ENCODE measurements at regions not wholly inside any gene's neighbourhood (a gene's known extent, or its start where the extent isn't known, plus 50 kb on each side); places are given as distances from the start of the nearest gene placed in this dataset.

GRCh38 chrX:34493086-34493485, 164.0 kb downstream of the TMEM47 start:
- Histone ChIP-seq H2AK9ac (replicated peaks; ENCODE audit: low read depth, low read length, poor library complexity) (no peak overlapping the region), H3K4me1 (ENCODE audit: control insufficient read depth, insufficient read depth, low read length) (no peaks in the 10 kb centered on the region), H4K5ac (ENCODE audit: low read depth, low read length) (no peak overlapping the region), H2BK20ac (ENCODE audit: low read depth, low read length) (no peak overlapping the region), H3K56ac (ENCODE audit: extremely low read depth, insufficient read depth, low read length) (no peak overlapping the region), H3K4me3 (ENCODE audit: insufficient read depth, low read depth, low read length) (no peak overlapping the region), H3K27me3 (ENCODE audit: control insufficient read depth, insufficient read depth, low read length) (no peaks in the 10 kb centered on the region), H3K14ac (replicated peaks; ENCODE audit: low read depth, low read length) (no peak overlapping the region), H3K9me3 (ENCODE audit: control insufficient read depth, insufficient read depth, low read length) (no peaks in the 10 kb centered on the region), H3K18ac (ENCODE audit: low read depth, low read length) (no peak overlapping the region), H3K4me2 (ENCODE audit: low read depth, low read length) (no peak overlapping the region), H4K20me1 (ENCODE audit: insufficient read depth, low read length) (no peaks in the 10 kb centered on the region), H3K23ac (ENCODE audit: low read depth, low read length) (no peak overlapping the region), H2AK5ac (ENCODE audit: low read depth, low read length) (no peak overlapping the region), H3K9ac (ENCODE audit: low read depth, low read length) (no peak overlapping the region), H4K8ac (ENCODE audit: low read depth in 2 of 2, low read length in 2 of 2) (no peak overlapping the region), H2BK15ac (ENCODE audit: low read depth, low read length) (no peak overlapping the region), H3K79me1 (ENCODE audit: low read depth in 1 of 2, low read length in 2 of 2) (no peaks in the 10 kb centered on the region), H3K9me1 (ENCODE audit: insufficient read depth, low read length) (no peaks in the 10 kb centered on the region), H3K4ac (ENCODE audit: low read depth, low read length) (no peak overlapping the region), H2BK5ac (ENCODE audit: low read depth, low read length, poor library complexity, severe bottlenecking) (no peak overlapping the region), H3K36me3 (ENCODE audit: control insufficient read depth, insufficient read depth, low read length) (no peaks in the 10 kb centered on the region), H2BK120ac (ENCODE audit: low read depth, low read length) (no peak overlapping the region), H3K27ac (ENCODE audit: insufficient read depth, low read length) (no peak overlapping the region), H4K91ac (ENCODE audit: insufficient read depth, low read depth, low read length) (no peak overlapping the region), H2AFZ (replicated peaks; ENCODE audit: low read length, poor library complexity) (no peak overlapping the region)
- no peak for DNase-seq
- ATAC-seq (ENCODE audit: low read depth): no peak
- WGBS, 2 experiments (ENCODE audit: extremely low coverage in 2 of 2, insufficient read length in 1 of 2): no CpG with 5 or more reads among the region's 4 CpGs
- dilution Hi-C loops (cut with HindIII; ENCODE audit: low sequenced_read_pairs, unreplicated experiment): no loop called here
- intact Hi-C loops (cut with micrococcal nuclease): no loop called here
- BruUV-seq (replicated peaks): no TSS peak
- in situ Hi-C loops (cut with MboI; ENCODE audit: low sequenced_read_pairs): no loop called here
- ChIA-PET CTCF (no interaction called here), POLR2A (ENCODE audit: unreplicated experiment) (no interaction called here)
- TF ChIP-seq RFX5 (IDR thresholded peaks at IDR 0.05; ENCODE audit: low read depth, low read length): no peak
- TF ChIP-seq MAZ (IDR thresholded peaks at IDR 0.05; ENCODE audit: borderline replicate concordance, low read depth, low read length): no peak
- TF ChIP-seq USF2 (IDR thresholded peaks at IDR 0.05; ENCODE audit: low read depth, low read length): no peak
- TF ChIP-seq BHLHE40 (IDR thresholded peaks at IDR 0.05; ENCODE audit: low read depth, low read length): no peak
- no peak for TF ChIP-seq CEBPB (IDR thresholded peaks at IDR 0.05; ENCODE audit: low read depth, low read length)
- no peak for TF ChIP-seq CHD1 (IDR thresholded peaks at IDR 0.05; ENCODE audit: low read depth, low read length)
- TF ChIP-seq MXI1 (IDR thresholded peaks at IDR 0.05; ENCODE audit: borderline replicate concordance, low read depth, low read length): no peak
- TF ChIP-seq RCOR1 (IDR thresholded peaks at IDR 0.05; ENCODE audit: insufficient replicate concordance, low read length): no peak
- TF ChIP-seq MAFK (IDR thresholded peaks at IDR 0.05; ENCODE audit: low read depth, low read length): no peak
- no peak for TF ChIP-seq ELK1 (IDR thresholded peaks at IDR 0.05; ENCODE audit: borderline replicate concordance, low read depth, low read length)
- no peak for TF ChIP-seq SMC3 (IDR thresholded peaks at IDR 0.05; ENCODE audit: low read depth, low read length)
- no peak for TF ChIP-seq CTCF (conservative IDR thresholded peaks at IDR 0.05; ENCODE audit: low read depth, low read length)
- TF ChIP-seq POLR2A (IDR thresholded peaks at IDR 0.05; ENCODE audit: low read depth, low read length): no peak
- no peak for TF ChIP-seq FOS (IDR thresholded peaks at IDR 0.05; ENCODE audit: low read depth, low read length)
- no peak for TF ChIP-seq NFE2L2 (IDR thresholded peaks at IDR 0.05; ENCODE audit: low read depth, low read length)
- TF ChIP-seq RAD21 (IDR thresholded peaks at IDR 0.05; ENCODE audit: low read length): no peak

All from IMR-90 (cell line).